ENCODE measurements at regions not wholly inside any gene's neighbourhood (a gene's known extent, or its start where the extent isn't known, plus 50 kb on each side); places are given as distances from the start of the nearest gene placed in this dataset.
"Not testable (repeated sequence)": the region's sequence is repeated elsewhere in the genome, so short reads cannot be mapped to it uniquely, and the experiment has no call there.

GRCh38 chr3:30297112-30297511, 309.3 kb upstream of the TGFBR2 start:
- DNase-seq (ENCODE audit: low read depth, low spot score) = no peak

GRCh38 chr3:30299674-30300385, 306.6 kb upstream of the TGFBR2 start:
- no peak for DNase-seq (ENCODE audit: low read depth, low spot score)

- no peak for DNase-seq (ENCODE audit: low read depth, low spot score)
These were observed 305.6 kb upstream of the TGFBR2 start for GRCh38 chr3:30300809-30301208.

- DNase-seq (ENCODE audit: low read depth, low spot score) = no peak
These were observed 304.4 kb upstream of the TGFBR2 start for GRCh38 chr3:30302027-30302426.

- DNase-seq (ENCODE audit: low read depth, low spot score) = no peak
These were observed 302.6 kb upstream of the TGFBR2 start for GRCh38 chr3:30303770-30304169.

GRCh38 chr3:30305021-30305420, 301.4 kb upstream of the TGFBR2 start:
- no peak for DNase-seq (ENCODE audit: low read depth, low spot score)

- no peak for DNase-seq (ENCODE audit: low read depth, low spot score)
These were observed 299.5 kb upstream of the TGFBR2 start for GRCh38 chr3:30306896-30307295.

GRCh38 chr3:30307372-30307950, 298.9 kb upstream of the TGFBR2 start:
- no peak for DNase-seq (ENCODE audit: low read depth, low spot score)

GRCh38 chr3:30308131-30308530, 298.3 kb upstream of the TGFBR2 start:
- no peak for DNase-seq (ENCODE audit: low read depth, low spot score)

GRCh38 chr3:30309961-30310954, 296.1 kb upstream of the TGFBR2 start:
- DNase-seq (ENCODE audit: low read depth, low spot score) = no peak

- DNase-seq (ENCODE audit: low read depth, low spot score) = no peak
These were observed 294.6 kb upstream of the TGFBR2 start for GRCh38 chr3:30311781-30312180.

GRCh38 chr3:30313840-30314239, 292.6 kb upstream of the TGFBR2 start:
- DNase-seq (ENCODE audit: low read depth, low spot score) = no peak

GRCh38 chr3:30314757-30315325, 291.6 kb upstream of the TGFBR2 start:
- no peak for DNase-seq (ENCODE audit: low read depth, low spot score)

- no peak for DNase-seq (ENCODE audit: low read depth, low spot score)
These were observed 291.0 kb upstream of the TGFBR2 start for GRCh38 chr3:30315447-30315846.

GRCh38 chr3:30317561-30317960, 288.8 kb upstream of the TGFBR2 start:
- no peak for DNase-seq (ENCODE audit: low read depth, low spot score)

- no peak for DNase-seq (ENCODE audit: low read depth, low spot score)
These were observed 288.3 kb upstream of the TGFBR2 start for GRCh38 chr3:30318110-30318509.

GRCh38 chr3:30319713-30320112, 286.7 kb upstream of the TGFBR2 start:
- no peak for DNase-seq (ENCODE audit: low read depth, low spot score)

- no peak for DNase-seq (ENCODE audit: low read depth, low spot score)
These were observed 286.0 kb upstream of the TGFBR2 start for GRCh38 chr3:30320392-30320791.

GRCh38 chr3:30321065-30321464, 285.3 kb upstream of the TGFBR2 start:
- DNase-seq (ENCODE audit: low read depth, low spot score) = no peak

GRCh38 chr3:30323649-30324048, 282.8 kb upstream of the TGFBR2 start:
- not testable (repeated sequence) for DNase-seq (ENCODE audit: low read depth, low spot score)

- no peak for DNase-seq (ENCODE audit: low read depth, low spot score)
These were observed 281.8 kb upstream of the TGFBR2 start for GRCh38 chr3:30324587-30324986.

- not testable (repeated sequence) for DNase-seq (ENCODE audit: low read depth, low spot score)
These were observed 278.4 kb upstream of the TGFBR2 start for GRCh38 chr3:30327976-30328375.
